ENCODE measurements at regions not wholly inside any gene's neighbourhood (a gene's known extent, or its start where the extent isn't known, plus 50 kb on each side); places are given as distances from the start of the nearest gene placed in this dataset.

DNA sequence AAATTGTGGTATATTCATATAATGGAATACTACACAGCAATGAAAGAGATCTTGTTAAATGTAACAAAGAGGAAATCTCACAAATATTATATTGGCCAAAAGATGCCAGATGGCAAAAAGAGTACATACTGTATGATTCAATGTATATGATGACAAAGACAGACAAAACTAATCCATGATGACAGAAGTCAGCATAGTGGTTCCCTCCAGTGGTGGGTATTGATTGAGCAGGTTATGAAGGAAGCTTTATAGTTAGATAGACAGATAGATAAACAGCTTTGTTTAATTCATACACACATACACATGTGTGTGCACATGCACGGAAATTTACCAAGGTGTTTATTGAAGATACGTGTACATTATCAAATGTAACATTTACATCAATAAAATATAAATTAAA lies 74.4 kb upstream of the SMIM36 start:
- no peak for TF ChIP-seq ZFX (IDR thresholded peaks at IDR 0.05; ENCODE audit: borderline replicate concordance)
- TF ChIP-seq, protein P1, sequence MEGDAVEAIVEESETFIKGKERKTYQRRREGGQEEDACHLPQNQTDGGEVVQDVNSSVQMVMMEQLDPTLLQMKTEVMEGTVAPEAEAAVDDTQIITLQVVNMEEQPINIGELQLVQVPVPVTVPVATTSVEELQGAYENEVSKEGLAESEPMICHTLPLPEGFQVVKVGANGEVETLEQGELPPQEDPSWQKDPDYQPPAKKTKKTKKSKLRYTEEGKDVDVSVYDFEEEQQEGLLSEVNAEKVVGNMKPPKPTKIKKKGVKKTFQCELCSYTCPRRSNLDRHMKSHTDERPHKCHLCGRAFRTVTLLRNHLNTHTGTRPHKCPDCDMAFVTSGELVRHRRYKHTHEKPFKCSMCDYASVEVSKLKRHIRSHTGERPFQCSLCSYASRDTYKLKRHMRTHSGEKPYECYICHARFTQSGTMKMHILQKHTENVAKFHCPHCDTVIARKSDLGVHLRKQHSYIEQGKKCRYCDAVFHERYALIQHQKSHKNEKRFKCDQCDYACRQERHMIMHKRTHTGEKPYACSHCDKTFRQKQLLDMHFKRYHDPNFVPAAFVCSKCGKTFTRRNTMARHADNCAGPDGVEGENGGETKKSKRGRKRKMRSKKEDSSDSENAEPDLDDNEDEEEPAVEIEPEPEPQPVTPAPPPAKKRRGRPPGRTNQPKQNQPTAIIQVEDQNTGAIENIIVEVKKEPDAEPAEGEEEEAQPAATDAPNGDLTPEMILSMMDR (IDR thresholded peaks at IDR 0.05), result no peak

DNA sequence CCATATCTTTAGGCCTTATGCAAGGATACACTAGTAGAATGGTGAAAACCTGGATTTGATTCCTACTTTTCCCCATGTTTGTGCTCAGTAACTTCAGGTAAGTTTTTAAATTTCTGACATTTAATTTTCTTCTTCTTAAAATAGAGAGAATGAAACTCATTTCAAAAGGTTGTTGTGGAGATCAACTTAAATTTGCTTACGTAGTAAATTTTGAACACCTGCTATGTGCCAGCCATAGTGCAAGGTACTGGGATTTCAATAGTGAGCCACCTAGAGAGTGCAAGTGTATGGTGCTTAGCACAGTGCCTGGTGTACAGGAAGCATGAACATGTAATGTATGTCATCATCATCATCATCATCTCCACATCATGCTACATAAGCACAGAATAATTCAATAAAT lies 73.6 kb upstream of the SMIM36 start:
- no peak overlapping the region for H3K27ac ChIP-seq
- no peak for TF ChIP-seq ZFX (IDR thresholded peaks at IDR 0.05; ENCODE audit: borderline replicate concordance)
- TF ChIP-seq, protein P1 (IDR thresholded peaks at IDR 0.05), result no peak

More for the DNA sequence above, 74.4 kb upstream of the SMIM36 start:
- no peak overlapping the region for H3K27ac ChIP-seq

DNA sequence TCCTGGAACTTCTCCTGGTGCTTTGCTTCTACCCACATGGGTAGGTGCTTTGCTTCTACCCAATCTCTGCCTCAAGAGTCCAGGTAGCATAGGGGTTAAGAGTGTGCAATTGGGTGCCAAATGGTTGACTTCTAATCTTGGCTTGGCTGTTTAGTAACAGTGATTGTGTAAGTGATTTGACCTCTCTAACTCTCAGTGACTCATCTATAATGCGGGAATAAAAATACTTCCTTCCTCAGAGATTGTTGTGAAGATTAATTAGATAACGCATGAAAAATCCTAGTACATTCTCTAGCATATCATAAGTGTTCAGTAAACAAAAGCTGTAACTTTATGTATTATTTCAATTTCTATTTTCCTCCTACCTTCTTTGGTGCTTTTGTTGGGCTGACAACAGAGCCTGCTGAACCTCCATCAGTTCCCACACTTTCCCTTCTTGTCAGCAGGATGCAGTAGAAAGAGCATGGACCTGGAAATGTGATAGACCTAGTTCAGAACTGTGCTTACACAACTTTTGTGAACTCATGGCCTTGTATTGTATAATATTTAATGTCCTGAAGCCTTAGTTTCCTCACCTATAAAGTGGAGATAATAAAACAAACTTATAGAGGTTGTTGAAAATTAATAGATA lies 72.9 kb upstream of the SMIM36 start:
- no peak for TF ChIP-seq ZFX (IDR thresholded peaks at IDR 0.05; ENCODE audit: borderline replicate concordance)
- TF ChIP-seq, protein P1 (IDR thresholded peaks at IDR 0.05), result no peak

DNA sequence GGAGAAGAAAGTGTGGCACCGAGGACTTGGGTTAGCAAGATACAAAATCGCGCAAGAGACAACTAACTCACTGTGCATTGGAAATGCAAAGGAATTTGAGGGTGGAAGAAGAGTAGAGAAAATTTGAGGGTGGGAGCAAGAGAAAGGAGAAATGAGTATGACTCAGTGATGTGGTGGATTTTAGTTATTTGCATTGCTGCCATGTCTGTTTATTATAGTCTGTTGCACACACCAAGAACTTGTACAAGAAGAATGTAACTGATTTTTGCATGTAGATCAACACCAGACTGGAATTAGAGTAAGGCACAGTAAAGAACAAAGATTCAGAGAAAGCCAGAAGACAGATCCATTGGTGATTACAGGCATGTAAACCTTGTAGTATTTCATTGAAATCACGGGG lies 71.6 kb upstream of the SMIM36 start:
- TF ChIP-seq, protein P1 (IDR thresholded peaks at IDR 0.05), result no peak
- no peak for TF ChIP-seq ZFX (IDR thresholded peaks at IDR 0.05; ENCODE audit: borderline replicate concordance)
- no peak overlapping the region for H3K27ac ChIP-seq

More for the DNA sequence above, 72.9 kb upstream of the SMIM36 start:
- no peak overlapping the region for H3K27ac ChIP-seq

DNA sequence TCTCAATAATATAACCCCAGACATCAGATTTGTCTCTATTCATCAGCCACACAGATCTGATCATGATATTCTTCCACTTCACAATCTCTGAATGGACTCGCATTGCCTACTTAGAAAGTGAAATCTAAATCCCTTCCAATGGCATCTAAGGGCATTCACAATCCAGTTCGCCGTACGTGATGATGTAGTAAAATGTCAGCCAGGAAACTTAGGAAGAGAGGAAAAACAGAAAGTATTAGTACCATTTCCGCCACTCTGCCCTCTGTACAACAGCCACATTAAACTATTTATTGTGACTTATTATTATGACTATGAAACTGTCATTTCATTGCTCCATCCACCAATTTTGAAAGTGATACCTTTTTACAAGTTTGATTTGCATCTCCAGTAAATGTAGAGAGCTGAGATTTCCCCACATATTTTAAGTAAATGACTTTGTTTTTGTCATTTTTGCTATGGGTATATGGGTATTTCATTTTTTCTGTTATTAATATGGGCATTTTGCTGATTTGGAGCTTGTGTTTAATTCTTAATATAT lies 69.4 kb upstream of the SMIM36 start:
- no peak for TF ChIP-seq ZFX (IDR thresholded peaks at IDR 0.05; ENCODE audit: borderline replicate concordance)
- TF ChIP-seq, protein P1 (IDR thresholded peaks at IDR 0.05), result no peak
- no peak overlapping the region for H3K27ac ChIP-seq

DNA sequence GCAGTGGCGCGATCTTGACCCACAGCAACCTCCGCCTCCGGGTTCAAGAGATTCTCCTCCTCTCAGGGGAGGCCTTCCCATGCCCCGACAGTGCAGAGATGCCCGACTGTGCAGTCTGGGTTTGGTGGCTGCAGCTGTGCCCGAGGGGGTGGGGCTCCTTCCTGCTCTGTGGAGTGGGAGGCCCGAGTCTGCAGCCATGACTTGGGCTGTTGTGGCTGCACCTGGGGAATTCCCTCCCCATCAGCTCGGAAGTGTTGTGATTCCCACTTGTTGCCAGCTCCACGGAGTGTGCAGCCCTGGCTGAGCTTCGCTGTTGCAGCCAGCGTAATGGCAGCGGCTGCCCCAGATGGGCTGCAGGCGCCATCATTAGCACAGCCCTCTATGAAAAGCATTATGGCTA lies 66.4 kb upstream of the SMIM36 start:
- no peak overlapping the region for H3K27ac ChIP-seq

More for the DNA sequence above, 66.4 kb upstream of the SMIM36 start:
- no peak for TF ChIP-seq ZFX (IDR thresholded peaks at IDR 0.05; ENCODE audit: borderline replicate concordance)
- TF ChIP-seq, protein P1 (IDR thresholded peaks at IDR 0.05), result no peak
